Natural killer cell (primary cell): ENCODE measurements at regions not wholly inside any gene's neighbourhood (a gene's known extent, or its start where the extent isn't known, plus 50 kb on each side); places are given as distances from the start of the nearest gene placed in this dataset.
"Not testable (repeated sequence)": the region's sequence is repeated elsewhere in the genome, so short reads cannot be mapped to it uniquely, and the experiment has no call there.

Source experiments
- ATAC-seq, 3 donors: fragments of 150-1000 bp in 2 of 3; fragments of 200-7000 bp in 1 of 3; cut with Tn5 transposase; 1 replicate in 1 of 3; 2 replicates in 2 of 3; pipeline ENCODE4 v1.10.0; 2021; ENCODE audit warnings: mild to moderate bottlenecking in 2 of 3, moderate library complexity in 2 of 3
- DNase-seq, 2 donors: peaks; one replicate each; pipeline versions ENCODE4 v3.0.0 to v3.0.0-alpha.2; 2013 to 2021; ENCODE audit warnings: mixed read lengths in 1 of 2
- H3K27ac ChIP-seq: one replicate; pipeline ENCODE4 v1.5.1; 2013; ENCODE audit warnings: mild to moderate bottlenecking, low read length
- H3K27me3 ChIP-seq: one replicate; pipeline ENCODE4 v1.6.1; 2013; ENCODE audit warnings: low read length; ENCODE audit not compliant: control insufficient read depth, insufficient read depth
- H3K36me3 ChIP-seq: one replicate; pipeline ENCODE4 v1.6.1; 2013; ENCODE audit warnings: low read length; ENCODE audit not compliant: control insufficient read depth, insufficient read depth
- H3K4me1 ChIP-seq: one replicate; pipeline ENCODE4 v1.6.1; 2013; ENCODE audit warnings: low read length; ENCODE audit not compliant: control insufficient read depth, insufficient read depth
- H3K4me3 ChIP-seq: one replicate; pipeline ENCODE4 v1.5.1; 2013; ENCODE audit warnings: low read length
- H3K9me3 ChIP-seq: one replicate; pipeline ENCODE4 v1.6.1; 2013; ENCODE audit warnings: low read length; ENCODE audit not compliant: control insufficient read depth, insufficient read depth
- H3K27ac Mint-ChIP-seq, 2 donors: one replicate each; pipeline ENCODE4 v1.8.0; 2022; ENCODE audit warnings: mild to moderate bottlenecking in 2 of 2, mixed read lengths in 2 of 2, moderate library complexity in 1 of 2
- H3K27me3 Mint-ChIP-seq, 2 donors: one replicate each; pipeline ENCODE4 v1.8.0; 2022; ENCODE audit warnings: low read depth in 2 of 2, mixed read lengths in 2 of 2
- H3K36me3 Mint-ChIP-seq: one replicate; pipeline ENCODE4 v1.8.0; 2022; ENCODE audit warnings: mixed read lengths
- H3K4me1 Mint-ChIP-seq, 2 donors: one replicate each; pipeline ENCODE4 v1.8.0; 2022; ENCODE audit warnings: mixed read lengths in 2 of 2
- H3K4me3 Mint-ChIP-seq: one replicate; pipeline ENCODE4 v1.8.0; 2022; ENCODE audit warnings: mild to moderate bottlenecking, moderate library complexity, mixed read lengths
- H3K9me3 Mint-ChIP-seq, 2 donors: one replicate each; pipeline ENCODE4 v1.8.0; 2022; ENCODE audit warnings: mixed read lengths in 2 of 2
- WGBS: methylation state at CpG from one replicate; pipeline ENCODE4 v1.1.7; 2013; ENCODE audit warnings: missing lambda C conversion rate; ENCODE audit not compliant: insufficient coverage; 5-methylcytosine and 5-hydroxymethylcytosine counted together
- intact Hi-C: fragments of 100-400 bp; cut with micrococcal nuclease; formaldehyde crosslinking; loops from one replicate; pipeline ENCODE4 v1.14.2; 2022
- TF ChIP-seq, protein P1 (sequence below): fragments of 200-600 bp; IDR thresholded peaks from one replicate; pipeline ENCODE4 v1.8.0; 2022; ENCODE audit warnings: antibody characterized with exemption

GRCh38 chr15:47099801-47100200, 617.5 kb upstream of the SEMA6D start:
- DNase-seq, ATAC-seq, H3K27me3 ChIP-seq, H3K27me3 Mint-ChIP-seq, H3K4me1 Mint-ChIP-seq, H3K4me3 Mint-ChIP-seq, H3K4me3 ChIP-seq, H3K9me3 ChIP-seq, intact Hi-C loops, H3K27ac Mint-ChIP-seq, H3K27ac ChIP-seq, H3K36me3 Mint-ChIP-seq, H3K4me1 ChIP-seq, H3K36me3 ChIP-seq: not testable (repeated sequence)
- peaks cover 4 to 16% of the 10 kb centered on the region in 2 donors for H3K9me3 Mint-ChIP-seq
- WGBS, result 82% methylated on average over 6 of the region's 6 CpGs

DNA sequence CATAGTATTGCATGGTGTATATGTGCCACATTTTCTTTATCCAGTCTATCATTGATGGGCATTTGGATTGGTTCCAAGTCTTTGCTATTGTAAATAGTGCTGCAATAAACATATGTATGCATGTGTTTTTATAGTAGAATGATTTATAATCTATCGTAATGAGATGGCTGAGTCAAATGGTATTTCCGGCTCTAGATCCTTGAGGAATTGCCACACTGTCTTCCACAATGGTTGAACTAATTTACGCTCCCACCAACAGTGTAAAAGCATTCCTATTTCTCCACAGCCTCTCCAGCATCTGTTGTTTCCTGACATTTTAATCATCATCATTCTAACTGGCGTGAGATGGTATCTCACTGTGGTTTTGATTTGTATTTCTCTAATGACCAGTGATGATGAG, 608.5 kb upstream of the SEMA6D start:
- H3K9me3 Mint-ChIP-seq, result peaks cover 5 to 15% of the 10 kb centered on the region in 2 donors
- H3K27me3 Mint-ChIP-seq, H3K4me1 ChIP-seq, DNase-seq, H3K4me1 Mint-ChIP-seq, intact Hi-C loops, H3K27ac ChIP-seq, H3K4me3 ChIP-seq, ATAC-seq, H3K27ac Mint-ChIP-seq, H3K36me3 Mint-ChIP-seq, H3K27me3 ChIP-seq, H3K36me3 ChIP-seq, H3K9me3 ChIP-seq, H3K4me3 Mint-ChIP-seq: not testable (repeated sequence)
- 94% methylated on average over 4 of the region's 4 CpGs for WGBS

- Histone ChIP-seq H3K27me3 (no peaks in the 10 kb centered on the region), H3K4me3 (no peak overlapping the region), H3K36me3 (no peaks in the 10 kb centered on the region), H3K27ac (no peak overlapping the region), H3K4me1 (no peaks in the 10 kb centered on the region), H3K9me3 (no peaks in the 10 kb centered on the region)
- TF ChIP-seq, protein P1, sequence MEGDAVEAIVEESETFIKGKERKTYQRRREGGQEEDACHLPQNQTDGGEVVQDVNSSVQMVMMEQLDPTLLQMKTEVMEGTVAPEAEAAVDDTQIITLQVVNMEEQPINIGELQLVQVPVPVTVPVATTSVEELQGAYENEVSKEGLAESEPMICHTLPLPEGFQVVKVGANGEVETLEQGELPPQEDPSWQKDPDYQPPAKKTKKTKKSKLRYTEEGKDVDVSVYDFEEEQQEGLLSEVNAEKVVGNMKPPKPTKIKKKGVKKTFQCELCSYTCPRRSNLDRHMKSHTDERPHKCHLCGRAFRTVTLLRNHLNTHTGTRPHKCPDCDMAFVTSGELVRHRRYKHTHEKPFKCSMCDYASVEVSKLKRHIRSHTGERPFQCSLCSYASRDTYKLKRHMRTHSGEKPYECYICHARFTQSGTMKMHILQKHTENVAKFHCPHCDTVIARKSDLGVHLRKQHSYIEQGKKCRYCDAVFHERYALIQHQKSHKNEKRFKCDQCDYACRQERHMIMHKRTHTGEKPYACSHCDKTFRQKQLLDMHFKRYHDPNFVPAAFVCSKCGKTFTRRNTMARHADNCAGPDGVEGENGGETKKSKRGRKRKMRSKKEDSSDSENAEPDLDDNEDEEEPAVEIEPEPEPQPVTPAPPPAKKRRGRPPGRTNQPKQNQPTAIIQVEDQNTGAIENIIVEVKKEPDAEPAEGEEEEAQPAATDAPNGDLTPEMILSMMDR, result no peak
- Mint-ChIP-seq H3K4me3 (no peak overlapping the region), H3K36me3 (peaks cover 6% of the 10 kb centered on the region), H3K27ac (no peak overlapping the region), H3K9me3 (peaks cover 13 to 22% of the 10 kb centered on the region in 2 donors), H3K4me1 (no peaks in the 10 kb centered on the region), H3K27me3 (no peaks in the 10 kb centered on the region)
- intact Hi-C loops, result no loop called here
- ATAC-seq, result no peak
- no peak for DNase-seq
- 100% methylated on average over 1 of the region's 2 CpGs for WGBS
These were observed 600.6 kb upstream of the SEMA6D start for GRCh38 chr15:47116698-47117097.

DNA sequence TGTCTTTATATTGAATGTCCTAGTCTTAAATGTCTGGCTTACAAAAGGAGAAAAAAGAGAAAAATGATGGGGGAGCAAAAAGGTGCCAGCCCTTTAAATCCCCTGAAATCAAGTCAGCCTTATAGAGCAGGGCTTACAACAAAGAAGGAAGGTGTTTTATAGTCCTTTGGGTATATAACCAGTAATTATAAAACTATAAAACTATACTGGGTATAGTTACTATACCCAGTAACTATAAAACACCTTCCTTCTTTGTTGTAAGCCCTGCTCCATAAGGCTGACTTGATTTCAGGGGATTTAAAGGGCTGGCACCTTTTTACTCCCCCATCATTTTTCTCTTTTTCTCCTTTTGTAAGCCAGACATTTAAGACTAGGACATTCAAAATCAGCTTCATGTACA, 598.0 kb upstream of the SEMA6D start:
- no peaks in the 10 kb centered on the region for H3K36me3 ChIP-seq
- no peak overlapping the region for H3K4me3 Mint-ChIP-seq
- H3K27ac ChIP-seq, result no peak overlapping the region
- no peak for DNase-seq
- H3K27ac Mint-ChIP-seq, result no peak overlapping the region
- no peak overlapping the region for H3K4me3 ChIP-seq
- H3K9me3 ChIP-seq, result no peaks in the 10 kb centered on the region
- no peaks in the 10 kb centered on the region for H3K27me3 Mint-ChIP-seq
- TF ChIP-seq, protein P1, result no peak
- H3K36me3 Mint-ChIP-seq, result peaks cover 12% of the 10 kb centered on the region
- H3K4me1 Mint-ChIP-seq, result no peaks in the 10 kb centered on the region
- no peaks in the 10 kb centered on the region for H3K27me3 ChIP-seq
- intact Hi-C loops, result no loop called here
- no peak for ATAC-seq
- H3K9me3 Mint-ChIP-seq, result peaks cover 14 to 31% of the 10 kb centered on the region in 2 donors
- H3K4me1 ChIP-seq, result no peaks in the 10 kb centered on the region
